Neuronal stem cell (in vitro differentiated cells): ENCODE measurements at regions not wholly inside any gene's neighbourhood (a gene's known extent, or its start where the extent isn't known, plus 50 kb on each side); places are given as distances from the start of the nearest gene placed in this dataset.

Source experiments
- DNase-seq: peaks from one replicate; pipeline ENCODE4 v3.0.0-alpha.2; 2013; ENCODE audit warnings: low spot score
- H2AFZ ChIP-seq: one replicate; pipeline ENCODE4 v1.6.1; 2013; ENCODE audit warnings: mild to moderate bottlenecking, low read length, inconsistent platforms
- H2AK5ac ChIP-seq: 2 replicates; pipeline ENCODE4 v1.6.1; 2013; ENCODE audit warnings: low read depth, mild to moderate bottlenecking, inconsistent platforms, low read length, moderate library complexity, mixed read lengths
- H2BK120ac ChIP-seq: 2 replicates; pipeline ENCODE4 v1.6.1; 2013; ENCODE audit warnings: low read depth, mild to moderate bottlenecking, inconsistent platforms, low read length, moderate library complexity, mixed read lengths
- H2BK12ac ChIP-seq: one replicate; pipeline ENCODE4 v1.6.1; 2013; ENCODE audit warnings: low read length, inconsistent platforms
- H2BK15ac ChIP-seq: 2 replicates; pipeline ENCODE4 v1.6.1; 2013; ENCODE audit warnings: mild to moderate bottlenecking, low read length, inconsistent platforms, mixed read lengths
- H2BK5ac ChIP-seq: one replicate; pipeline ENCODE4 v1.6.1; 2013; ENCODE audit warnings: inconsistent platforms, mild to moderate bottlenecking, low read length, moderate library complexity
- H3K14ac ChIP-seq: one replicate; pipeline ENCODE4 v1.6.1; 2013; ENCODE audit warnings: low read length, inconsistent platforms
- H3K18ac ChIP-seq: 2 replicates; pipeline ENCODE4 v1.6.1; 2013; ENCODE audit warnings: low read length, inconsistent platforms
- H3K23ac ChIP-seq: 2 replicates; pipeline ENCODE4 v1.6.1; 2013; ENCODE audit warnings: low read depth, mild to moderate bottlenecking, mixed read lengths, low read length, inconsistent platforms; ENCODE audit not compliant: poor library complexity
- H3K27ac ChIP-seq: replicated peaks from 3 replicates; pipeline ENCODE4 v1.5.1; 2013; ENCODE audit warnings: low read length, inconsistent platforms
- H3K27me3 ChIP-seq, 3 experiments: 2 replicates each; pipeline ENCODE4 v1.6.1; 2013; ENCODE audit warnings: low read length in 3 of 3, mild to moderate bottlenecking in 2 of 3, inconsistent platforms in 1 of 3, low read depth in 1 of 3, mixed read lengths in 1 of 3, moderate library complexity in 1 of 3; ENCODE audit not compliant: control insufficient read depth in 3 of 3, insufficient read depth in 3 of 3
- H3K36me3 ChIP-seq, 2 donors: replicated peaks in 1 of 2; 2 replicates each; pipeline ENCODE4 v1.6.1; 2013; ENCODE audit warnings: low read length in 2 of 2; ENCODE audit not compliant: control insufficient read depth in 2 of 2, insufficient read depth in 2 of 2
- H3K4ac ChIP-seq: 2 replicates; pipeline ENCODE4 v1.6.1; 2013; ENCODE audit warnings: inconsistent platforms, mild to moderate bottlenecking, low read length, moderate library complexity
- H3K4me1 ChIP-seq, 2 donors: 1 replicate in 1 of 2; 2 replicates in 1 of 2; pipeline ENCODE4 v1.6.1; 2013; ENCODE audit warnings: low read length in 2 of 2, low read depth in 1 of 2; ENCODE audit not compliant: control insufficient read depth in 2 of 2, insufficient read depth in 1 of 2
- H3K4me2 ChIP-seq: one replicate; pipeline ENCODE4 v1.6.1; 2013; ENCODE audit warnings: mild to moderate bottlenecking, low read length, inconsistent platforms; ENCODE audit not compliant: insufficient read depth, poor library complexity, severe bottlenecking
- H3K4me3 ChIP-seq, 2 donors: 2 replicates each; pipeline ENCODE4 v1.5.1; 2013; ENCODE audit warnings: low read length in 2 of 2, mild to moderate bottlenecking in 2 of 2, inconsistent platforms in 1 of 2, moderate library complexity in 1 of 2
- H3K79me1 ChIP-seq: one replicate; pipeline ENCODE4 v1.6.1; 2013; ENCODE audit warnings: low read depth, mild to moderate bottlenecking, inconsistent platforms, low read length, moderate library complexity
- H3K9ac ChIP-seq: one replicate; pipeline ENCODE4 v1.6.1; 2013; ENCODE audit warnings: mild to moderate bottlenecking, low read depth, low read length, inconsistent platforms; ENCODE audit not compliant: poor library complexity
- H3K9me3 ChIP-seq, 2 donors: replicated peaks in 1 of 2; 2 replicates each; pipeline versions ENCODE3 to v1.6.1; 2013; ENCODE audit warnings: low read length in 2 of 2, mild to moderate bottlenecking in 2 of 2, inconsistent platforms in 1 of 2, low read depth in 1 of 2, mixed read lengths in 1 of 2, moderate library complexity in 1 of 2; ENCODE audit not compliant: control insufficient read depth in 2 of 2, insufficient read depth in 1 of 2
- H4K8ac ChIP-seq: one replicate; pipeline ENCODE4 v1.6.1; 2013; ENCODE audit warnings: low read depth, mild to moderate bottlenecking, inconsistent platforms, low read length, moderate library complexity
- H4K91ac ChIP-seq: one replicate; pipeline ENCODE4 v1.6.1; 2013; ENCODE audit warnings: low read length, low read depth, mild to moderate bottlenecking, inconsistent platforms; ENCODE audit not compliant: poor library complexity
- WGBS, 2 donors: extraction: QIAGEN DNeasy Blood & Tissue Kit; methylation state at CpG; one replicate each; pipeline ENCODE4 v1.1.7; 2013; ENCODE audit warnings: missing lambda C conversion rate in 2 of 2, mixed read lengths in 1 of 2; ENCODE audit not compliant: insufficient read length in 2 of 2, insufficient replicate concordance in 1 of 2; ENCODE audit errors: extremely low coverage in 2 of 2; 5-methylcytosine and 5-hydroxymethylcytosine counted together

- H3K4me2 ChIP-seq, result no peak overlapping the region
- no peak overlapping the region for H2BK120ac ChIP-seq
- no peak overlapping the region for H2BK12ac ChIP-seq
- no peak overlapping the region for H2AFZ ChIP-seq
- H3K4me1 ChIP-seq, result no peaks in the 10 kb centered on the region
- H3K14ac ChIP-seq, result no peak overlapping the region
- H3K4me3 ChIP-seq, result no peak overlapping the region
- no CpG with 5 or more reads among the region's 2 CpGs for WGBS, 2 donors
- no peaks in the 10 kb centered on the region for H3K36me3 ChIP-seq
- H4K8ac ChIP-seq, result no peak overlapping the region
- no peak for DNase-seq
- no peak overlapping the region for H3K18ac ChIP-seq
- no peak overlapping the region for H3K4ac ChIP-seq
- H2AK5ac ChIP-seq, result no peak overlapping the region
- H2BK15ac ChIP-seq, result no peak overlapping the region
- no peaks in the 10 kb centered on the region for H3K9me3 ChIP-seq
- no peaks in the 10 kb centered on the region for H3K79me1 ChIP-seq
- peaks cover 0 to 37% (median 5%) of the 10 kb centered on the region in 3 experiments for H3K27me3 ChIP-seq
- no peak overlapping the region for H3K9ac ChIP-seq
- H2BK5ac ChIP-seq, result no peak overlapping the region
- H3K23ac ChIP-seq, result no peak overlapping the region
- H3K27ac ChIP-seq, result no peak overlapping the region
- H4K91ac ChIP-seq, result no peak overlapping the region
Measured at GRCh38 chr5:50975840-50976239, 309.4 kb downstream of the PARP8 start.

GRCh38 chr5:50978924-50979323 is 312.5 kb downstream of the PARP8 start:
- Histone ChIP-seq H2BK5ac (no peak overlapping the region), H2BK15ac (no peak overlapping the region), H3K4me3 (no peak overlapping the region), H4K8ac (no peak overlapping the region), H3K4me1 (no peaks in the 10 kb centered on the region), H3K4ac (no peak overlapping the region), H3K9me3 (no peaks in the 10 kb centered on the region), H3K27ac (no peak overlapping the region), H3K4me2 (no peak overlapping the region), H3K27me3 (peaks cover 0 to 17% (median 0%) of the 10 kb centered on the region in 3 experiments), H3K9ac (no peak overlapping the region), H2BK12ac (no peak overlapping the region), H3K79me1 (no peaks in the 10 kb centered on the region), H3K36me3 (no peaks in the 10 kb centered on the region), H3K18ac (no peak overlapping the region), H2AK5ac (no peak overlapping the region), H3K23ac (no peak overlapping the region), H3K14ac (no peak overlapping the region), H4K91ac (no peak overlapping the region), H2BK120ac (no peak overlapping the region), H2AFZ (no peak overlapping the region)
- no CpG with 5 or more reads among the region's 2 CpGs for WGBS, 2 donors
- DNase-seq, result no peak

DNA sequence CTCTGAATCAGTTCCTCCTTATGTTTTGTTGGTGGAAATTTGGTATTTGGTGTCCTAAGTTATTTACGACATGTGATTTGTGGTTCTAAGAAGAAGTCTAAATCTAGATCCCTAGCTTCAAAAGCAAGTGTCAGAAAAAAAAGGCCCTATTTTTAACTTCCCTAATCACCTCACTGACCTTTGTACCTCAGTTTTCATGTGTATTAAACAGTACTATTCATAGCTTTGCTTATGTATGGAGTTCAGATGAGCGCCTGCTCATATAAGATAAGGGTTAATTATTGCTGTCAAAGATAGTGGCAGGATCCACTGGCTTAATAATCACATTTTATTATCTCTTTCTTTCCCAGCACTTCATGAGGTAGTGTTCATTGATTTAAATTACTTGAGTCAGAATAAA is 318.2 kb downstream of the PARP8 start:
- H3K27me3 ChIP-seq, result no peaks in the 10 kb centered on the region
- no peak overlapping the region for H3K27ac ChIP-seq
- H3K4me3 ChIP-seq, result no peak overlapping the region
- H2AFZ ChIP-seq, result no peak overlapping the region
- H3K23ac ChIP-seq, result no peak overlapping the region
- WGBS, 2 donors, result no CpG with 5 or more reads among the region's 2 CpGs
- no peak overlapping the region for H4K8ac ChIP-seq
- no peak overlapping the region for H2BK120ac ChIP-seq
- H3K9ac ChIP-seq, result no peak overlapping the region
- H2BK15ac ChIP-seq, result no peak overlapping the region
- H2BK5ac ChIP-seq, result no peak overlapping the region
- H2BK12ac ChIP-seq, result no peak overlapping the region
- no peaks in the 10 kb centered on the region for H3K4me1 ChIP-seq
- H4K91ac ChIP-seq, result no peak overlapping the region
- H2AK5ac ChIP-seq, result no peak overlapping the region
- H3K79me1 ChIP-seq, result no peaks in the 10 kb centered on the region
- H3K14ac ChIP-seq, result no peak overlapping the region
- no peaks in the 10 kb centered on the region for H3K36me3 ChIP-seq
- H3K4ac ChIP-seq, result no peak overlapping the region
- no peak overlapping the region for H3K4me2 ChIP-seq
- H3K9me3 ChIP-seq, result no peaks in the 10 kb centered on the region
- no peak overlapping the region for H3K18ac ChIP-seq
- no peak for DNase-seq

GRCh38 chr5:50990296-50990924 is 324.0 kb downstream of the PARP8 start:
- no peak overlapping the region for H3K4me2 ChIP-seq
- no peak overlapping the region for H2BK120ac ChIP-seq
- H3K4ac ChIP-seq, result no peak overlapping the region
- H3K27ac ChIP-seq, result no peak overlapping the region
- H2BK15ac ChIP-seq, result no peak overlapping the region
- no peak overlapping the region for H3K18ac ChIP-seq
- no peak overlapping the region for H2BK12ac ChIP-seq
- H3K9ac ChIP-seq, result no peak overlapping the region
- H3K27me3 ChIP-seq, result peaks cover 0 to 3% (median 0%) of the 10 kb centered on the region in 3 experiments
- no peak overlapping the region for H4K8ac ChIP-seq
- no peaks in the 10 kb centered on the region for H3K9me3 ChIP-seq
- WGBS, 2 donors, result no CpG with 5 or more reads among the region's 15 CpGs
- no peaks in the 10 kb centered on the region for H3K79me1 ChIP-seq
- H4K91ac ChIP-seq, result no peak overlapping the region
- H3K4me3 ChIP-seq, result no peak overlapping the region
- no peak overlapping the region for H2AK5ac ChIP-seq
- peaks cover 0 to 2% of the 10 kb centered on the region in 2 donors for H3K4me1 ChIP-seq
- H3K36me3 ChIP-seq, result no peaks in the 10 kb centered on the region
- no peak overlapping the region for H2BK5ac ChIP-seq
- H2AFZ ChIP-seq, result no peak overlapping the region
- H3K14ac ChIP-seq, result no peak overlapping the region
- no peak for DNase-seq
- H3K23ac ChIP-seq, result no peak overlapping the region
